IMR-90 (cell line): ENCODE measurements at regions not wholly inside any gene's neighbourhood (a gene's known extent, or its start where the extent isn't known, plus 50 kb on each side); places are given as distances from the start of the nearest gene placed in this dataset.

Experiments used
- ATAC-seq: fragments of 200-7000 bp; cut with Tn5 transposase; 2 replicates; pipeline ENCODE4 v1.9.1; 2020; ENCODE audit warnings: low read depth, mild to moderate bottlenecking, moderate library complexity
- BruUV-seq: library from RNA; stranded (reverse); fragments of 400-500 nt; replicated peaks from 2 replicates; lab custom pipeline; 2021; lab: Mats Ljungman, UMichigan
- CTCF ChIA-PET: fragments of 300-600 bp; formaldehyde crosslinking; extraction: SDS; loops from one replicate; lab custom pipeline; 2021; ENCODE audit warnings: antibody characterized with exemption; lab: Yijun Ruan, JAX
- POLR2A ChIA-PET: fragments of 300-600 bp; sonication (Branson Sonifier 250); formaldehyde crosslinking; loops from one replicate; lab custom pipeline; 2022; ENCODE audit warnings: antibody characterized with exemption; ENCODE audit not compliant: unreplicated experiment; lab: Charles Lee
- DNase-seq: peaks from one replicate; pipeline ENCODE4 v3.0.0; 2013
- H2AFZ ChIP-seq: replicated peaks from 2 replicates; pipeline ENCODE3; 2013; ENCODE audit warnings: low read length, mild to moderate bottlenecking; ENCODE audit not compliant: poor library complexity
- H2AK5ac ChIP-seq: 2 replicates; pipeline ENCODE4 v1.6.1; 2013; ENCODE audit warnings: low read depth, low read length, inconsistent platforms
- H2AK9ac ChIP-seq: replicated peaks from 2 replicates; pipeline ENCODE3; 2013; ENCODE audit warnings: mild to moderate bottlenecking, low read depth, low read length, moderate library complexity; ENCODE audit not compliant: poor library complexity
- H2BK120ac ChIP-seq: 2 replicates; pipeline ENCODE4 v1.6.1; 2013; ENCODE audit warnings: low read depth, low read length, inconsistent platforms
- H2BK15ac ChIP-seq: 3 replicates; pipeline ENCODE4 v1.6.1; 2013; ENCODE audit warnings: low read depth, low read length, inconsistent platforms
- H2BK20ac ChIP-seq: 2 replicates; pipeline ENCODE4 v1.6.1; 2013; ENCODE audit warnings: low read depth, mild to moderate bottlenecking, inconsistent platforms, low read length, moderate library complexity
- H2BK5ac ChIP-seq: 2 replicates; pipeline ENCODE4 v1.6.1; 2013; ENCODE audit warnings: mild to moderate bottlenecking, low read depth, low read length, inconsistent platforms; ENCODE audit not compliant: poor library complexity, severe bottlenecking
- H3K14ac ChIP-seq: replicated peaks from 2 replicates; pipeline ENCODE4 v1.6.1; 2013; ENCODE audit warnings: low read depth, low read length, inconsistent platforms
- H3K18ac ChIP-seq: 2 replicates; pipeline ENCODE4 v1.6.1; 2013; ENCODE audit warnings: low read depth, low read length, control low read depth
- H3K23ac ChIP-seq: 2 replicates; pipeline ENCODE4 v1.6.1; 2013; ENCODE audit warnings: low read depth, low read length, inconsistent platforms
- H3K27ac ChIP-seq: 2 replicates; pipeline ENCODE4 v1.5.1; 2013; ENCODE audit warnings: mild to moderate bottlenecking, control low read depth, low read length; ENCODE audit not compliant: insufficient read depth
- H3K27me3 ChIP-seq: 2 replicates; pipeline ENCODE4 v1.6.1; 2013; ENCODE audit warnings: low read length; ENCODE audit not compliant: control insufficient read depth, insufficient read depth
- H3K36me3 ChIP-seq: 2 replicates; pipeline ENCODE4 v1.6.1; 2013; ENCODE audit warnings: low read length, mixed read lengths; ENCODE audit not compliant: control insufficient read depth, insufficient read depth
- H3K4ac ChIP-seq: 2 replicates; pipeline ENCODE4 v1.6.1; 2013; ENCODE audit warnings: low read depth, low read length, inconsistent platforms
- H3K4me1 ChIP-seq: 2 replicates; pipeline ENCODE4 v1.6.1; 2013; ENCODE audit warnings: low read length, mixed read lengths; ENCODE audit not compliant: control insufficient read depth, insufficient read depth
- H3K4me2 ChIP-seq: 2 replicates; pipeline ENCODE4 v1.6.1; 2013; ENCODE audit warnings: low read depth, mild to moderate bottlenecking, control low read depth, low read length, moderate library complexity
- H3K4me3 ChIP-seq: 2 replicates; pipeline ENCODE4 v1.5.1; 2013; ENCODE audit warnings: low read depth, mild to moderate bottlenecking, control low read depth, low read length, moderate library complexity; ENCODE audit not compliant: insufficient read depth
- H3K56ac ChIP-seq: 2 replicates; pipeline ENCODE4 v1.6.1; 2013; ENCODE audit warnings: low read length, inconsistent platforms; ENCODE audit not compliant: insufficient read depth; ENCODE audit errors: extremely low read depth
- H3K79me1 ChIP-seq, 2 experiments: 2 replicates each; pipeline ENCODE4 v1.6.1; 2013; ENCODE audit warnings: low read length in 2 of 2, inconsistent platforms in 1 of 2, low read depth in 1 of 2
- H3K9ac ChIP-seq: 2 replicates; pipeline ENCODE4 v1.6.1; 2013; ENCODE audit warnings: low read depth, low read length, control low read depth
- H3K9me1 ChIP-seq: 2 replicates; pipeline ENCODE4 v1.6.1; 2013; ENCODE audit warnings: low read length, inconsistent platforms; ENCODE audit not compliant: insufficient read depth
- H3K9me3 ChIP-seq: 2 replicates; pipeline ENCODE4 v1.6.1; 2013; ENCODE audit warnings: low read length; ENCODE audit not compliant: control insufficient read depth, insufficient read depth
- H4K20me1 ChIP-seq: 2 replicates; pipeline ENCODE4 v1.6.1; 2013; ENCODE audit warnings: low read length, inconsistent platforms; ENCODE audit not compliant: insufficient read depth
- H4K5ac ChIP-seq: 2 replicates; pipeline ENCODE4 v1.6.1; 2013; ENCODE audit warnings: mild to moderate bottlenecking, low read depth, low read length, control low read depth
- H4K8ac ChIP-seq, 2 experiments: 2 replicates each; pipeline ENCODE4 v1.6.1; 2013; ENCODE audit warnings: low read depth in 2 of 2, low read length in 2 of 2, control low read depth in 1 of 2, inconsistent platforms in 1 of 2
- H4K91ac ChIP-seq: 2 replicates; pipeline ENCODE4 v1.6.1; 2013; ENCODE audit warnings: low read depth, low read length, inconsistent platforms; ENCODE audit not compliant: insufficient read depth
- CEBPB ChIP-seq: IDR thresholded peaks from 2 replicates; pipeline ENCODE4 v1.6.1; 2012; ENCODE audit warnings: low read depth, low read length, improper control_type of control experiment
- CHD1 ChIP-seq: IDR thresholded peaks from 2 replicates; pipeline ENCODE4 v1.6.1; 2012; ENCODE audit warnings: low read depth, low read length, improper control_type of control experiment
- FOS ChIP-seq: fragments of 150-350 bp; IDR thresholded peaks from 2 replicates; pipeline ENCODE4 v1.6.1; 2016; ENCODE audit warnings: low read depth, low read length
- MAZ ChIP-seq: IDR thresholded peaks from 2 replicates; pipeline ENCODE4 v1.6.1; 2012; ENCODE audit warnings: low read depth, mild to moderate bottlenecking, low read length, improper control_type of control experiment, moderate library complexity, borderline replicate concordance
- NFE2L2 ChIP-seq: fragments of 150-350 bp; IDR thresholded peaks from 2 replicates; pipeline ENCODE4 v1.6.1; 2016; ENCODE audit warnings: low read depth, mild to moderate bottlenecking, low read length
- POLR2A ChIP-seq: IDR thresholded peaks from 2 replicates; pipeline ENCODE4 v1.6.1; 2012; ENCODE audit warnings: mild to moderate bottlenecking, low read depth, low read length
- RAD21 ChIP-seq: IDR thresholded peaks from 2 replicates; pipeline ENCODE4 v1.6.1; 2012; ENCODE audit warnings: low read length, improper control_type of control experiment
- RCOR1 ChIP-seq: IDR thresholded peaks from 2 replicates; pipeline ENCODE4 v1.6.1; 2012; ENCODE audit warnings: mild to moderate bottlenecking, low read length, improper control_type of control experiment; ENCODE audit not compliant: insufficient replicate concordance
- RFX5 ChIP-seq: IDR thresholded peaks from 2 replicates; pipeline ENCODE4 v1.8.0; 2012; ENCODE audit warnings: low read depth, mild to moderate bottlenecking, low read length, moderate library complexity
- SMC3 ChIP-seq: fragments of 150-350 bp; IDR thresholded peaks from 2 replicates; pipeline ENCODE4 v1.6.1; 2016; ENCODE audit warnings: low read depth, mild to moderate bottlenecking, antibody characterized with exemption, low read length, moderate library complexity
- WGBS, 2 experiments: methylation state at CpG; one replicate each; pipeline versions ENCODE4 v1.1.5 to v1.1.7; 2013; ENCODE audit warnings: missing lambda C conversion rate in 2 of 2; ENCODE audit not compliant: insufficient read length in 1 of 2; ENCODE audit errors: extremely low coverage in 2 of 2; 5-methylcytosine and 5-hydroxymethylcytosine counted together
- dilution Hi-C: fragments of 300-500 bp; cut with HindIII; formaldehyde crosslinking; loops from one replicate; pipeline ENCODE4 v1.14.3; 2018; ENCODE audit warnings: low sequenced_read_pairs; ENCODE audit not compliant: unreplicated experiment
- in situ Hi-C: fragments of 300-500 bp; cut with MboI; formaldehyde crosslinking; loops from 3 replicates; pipeline ENCODE4 v1.14.3; 2019; ENCODE audit warnings: low sequenced_read_pairs, inconsistent platforms, mixed read lengths
- intact Hi-C: fragments of 100-400 bp; cut with micrococcal nuclease; formaldehyde crosslinking; loops from 2 replicates; pipeline ENCODE4 v1.10.0; 2022
- TF ChIP-seq, protein P1 (sequence below): conservative IDR thresholded peaks from 2 replicates; pipeline ENCODE4 v1.5.1; 2012; ENCODE audit warnings: mild to moderate bottlenecking, low read depth, low read length, improper control_type of control experiment
- TF ChIP-seq, protein P2 (sequence below): fragments of 150-350 bp; IDR thresholded peaks from 2 replicates; pipeline ENCODE4 v1.6.1; 2016; ENCODE audit warnings: low read depth, mild to moderate bottlenecking, low read length, moderate library complexity, borderline replicate concordance

DNA sequence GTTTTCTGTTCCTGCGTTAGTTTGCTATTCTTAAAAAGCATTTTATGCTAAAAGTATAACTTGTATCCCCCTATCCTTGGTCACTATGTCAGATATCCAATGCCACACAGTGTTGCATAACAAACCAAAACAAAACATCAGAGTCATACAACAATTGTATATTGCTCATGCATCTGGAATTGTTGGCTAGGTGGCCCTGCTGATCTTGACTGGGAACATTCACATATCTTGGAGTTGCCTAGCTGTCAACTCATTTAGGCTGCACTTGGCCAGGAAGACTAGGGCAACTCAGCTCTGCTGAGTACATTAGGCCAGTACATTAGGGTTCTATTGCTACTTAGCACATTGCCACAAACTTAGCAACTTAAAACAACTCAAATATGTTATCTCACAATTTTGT is 706.5 kb upstream of the UBE2E2 start:
- BruUV-seq: no TSS peak
- CTCF ChIA-PET: no interaction called here
- Histone ChIP-seq H3K27me3 (no peaks in the 10 kb centered on the region), H3K4me3 (no peak overlapping the region), H2BK5ac (no peak overlapping the region), H3K4me2 (no peak overlapping the region), H3K23ac (no peak overlapping the region), H3K56ac (no peak overlapping the region), H4K5ac (no peak overlapping the region), H3K27ac (no peak overlapping the region), H3K14ac (no peak overlapping the region), H4K8ac (no peak overlapping the region), H2BK20ac (no peak overlapping the region), H2AK9ac (no peak overlapping the region), H3K36me3 (no peaks in the 10 kb centered on the region), H3K9me1 (no peaks in the 10 kb centered on the region), H2BK15ac (no peak overlapping the region), H3K18ac (no peak overlapping the region), H2AFZ (no peak overlapping the region), H3K9me3 (peaks cover 2% of the 10 kb centered on the region; the same call in 1 of the 2 replicates), H2BK120ac (no peak overlapping the region), H3K4me1 (no peaks in the 10 kb centered on the region), H2AK5ac (no peak overlapping the region), H4K91ac (no peak overlapping the region), H3K9ac (no peak overlapping the region), H4K20me1 (no peaks in the 10 kb centered on the region), H3K4ac (no peak overlapping the region), H3K79me1 (no peaks in the 10 kb centered on the region)
- dilution Hi-C loops: no loop called here
- intact Hi-C loops: no loop called here
- ATAC-seq (no peak), DNase-seq (no peak)
- TF ChIP-seq CEBPB: no peak
- no peak for TF ChIP-seq CHD1
- no peak for TF ChIP-seq MAZ
- no peak for TF ChIP-seq SMC3
- no peak for TF ChIP-seq RAD21
- TF ChIP-seq, protein P1, sequence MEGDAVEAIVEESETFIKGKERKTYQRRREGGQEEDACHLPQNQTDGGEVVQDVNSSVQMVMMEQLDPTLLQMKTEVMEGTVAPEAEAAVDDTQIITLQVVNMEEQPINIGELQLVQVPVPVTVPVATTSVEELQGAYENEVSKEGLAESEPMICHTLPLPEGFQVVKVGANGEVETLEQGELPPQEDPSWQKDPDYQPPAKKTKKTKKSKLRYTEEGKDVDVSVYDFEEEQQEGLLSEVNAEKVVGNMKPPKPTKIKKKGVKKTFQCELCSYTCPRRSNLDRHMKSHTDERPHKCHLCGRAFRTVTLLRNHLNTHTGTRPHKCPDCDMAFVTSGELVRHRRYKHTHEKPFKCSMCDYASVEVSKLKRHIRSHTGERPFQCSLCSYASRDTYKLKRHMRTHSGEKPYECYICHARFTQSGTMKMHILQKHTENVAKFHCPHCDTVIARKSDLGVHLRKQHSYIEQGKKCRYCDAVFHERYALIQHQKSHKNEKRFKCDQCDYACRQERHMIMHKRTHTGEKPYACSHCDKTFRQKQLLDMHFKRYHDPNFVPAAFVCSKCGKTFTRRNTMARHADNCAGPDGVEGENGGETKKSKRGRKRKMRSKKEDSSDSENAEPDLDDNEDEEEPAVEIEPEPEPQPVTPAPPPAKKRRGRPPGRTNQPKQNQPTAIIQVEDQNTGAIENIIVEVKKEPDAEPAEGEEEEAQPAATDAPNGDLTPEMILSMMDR: no peak
- no peak for TF ChIP-seq POLR2A
- TF ChIP-seq FOS: no peak
- no peak for TF ChIP-seq RCOR1
- TF ChIP-seq, protein P2, sequence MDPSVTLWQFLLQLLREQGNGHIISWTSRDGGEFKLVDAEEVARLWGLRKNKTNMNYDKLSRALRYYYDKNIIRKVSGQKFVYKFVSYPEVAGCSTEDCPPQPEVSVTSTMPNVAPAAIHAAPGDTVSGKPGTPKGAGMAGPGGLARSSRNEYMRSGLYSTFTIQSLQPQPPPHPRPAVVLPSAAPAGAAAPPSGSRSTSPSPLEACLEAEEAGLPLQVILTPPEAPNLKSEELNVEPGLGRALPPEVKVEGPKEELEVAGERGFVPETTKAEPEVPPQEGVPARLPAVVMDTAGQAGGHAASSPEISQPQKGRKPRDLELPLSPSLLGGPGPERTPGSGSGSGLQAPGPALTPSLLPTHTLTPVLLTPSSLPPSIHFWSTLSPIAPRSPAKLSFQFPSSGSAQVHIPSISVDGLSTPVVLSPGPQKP: no peak
- no peak for TF ChIP-seq RFX5
- no peak for TF ChIP-seq NFE2L2
- in situ Hi-C loops: no loop called here
- POLR2A ChIA-PET: no interaction called here
- WGBS, 2 experiments: no CpG with 5 or more reads among the region's 1 CpG
